GM18858 (cell line): ENCODE measurements at regions not wholly inside any gene's neighbourhood (a gene's known extent, or its start where the extent isn't known, plus 50 kb on each side); places are given as distances from the start of the nearest gene placed in this dataset.
"Not testable (repeated sequence)": the region's sequence is repeated elsewhere in the genome, so short reads cannot be mapped to it uniquely, and the experiment has no call there.

Source experiments
- ATAC-seq: cut with Tn5 transposase; IDR thresholded peaks from one replicate; pipeline ENCODE4 v1.9.1; 2021; ENCODE audit not compliant: unreplicated experiment

DNA sequence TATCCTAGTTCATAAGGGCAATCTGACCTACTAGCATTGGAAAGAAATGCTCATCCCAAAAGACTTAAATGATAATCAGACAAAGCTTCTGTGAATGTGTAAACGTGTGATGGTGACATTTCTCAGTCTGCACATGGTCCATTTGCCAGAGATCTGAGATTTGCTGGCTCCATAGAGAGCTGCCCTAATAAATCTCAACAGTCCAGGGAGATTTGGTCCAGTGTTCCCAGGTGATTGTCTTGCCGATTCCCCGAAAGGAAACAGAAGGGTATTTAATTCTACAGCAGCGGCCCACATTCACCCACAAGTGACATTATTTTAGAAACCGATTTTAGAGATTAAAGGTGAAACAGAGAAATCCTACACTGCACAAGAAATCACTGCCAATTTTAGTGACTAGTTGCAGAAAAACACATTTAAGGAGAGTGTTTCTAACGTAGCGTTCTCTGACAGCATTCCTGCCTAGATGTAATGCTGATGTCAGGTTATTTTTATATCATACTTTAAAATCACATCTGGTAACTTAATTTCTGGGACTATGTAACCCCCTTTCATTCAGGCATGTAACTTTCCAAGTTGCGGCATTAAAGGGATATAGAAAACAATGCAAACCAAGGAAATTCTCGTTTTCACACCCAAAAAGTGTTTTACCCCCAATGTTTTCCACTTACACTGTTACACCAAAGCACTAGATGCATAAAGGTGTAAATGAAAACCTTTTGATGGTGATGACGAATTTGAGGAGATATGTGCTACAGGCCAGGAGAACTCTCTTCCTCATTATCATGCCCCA lies 231.9 kb upstream of the FN1 start:
- no peak for ATAC-seq

DNA sequence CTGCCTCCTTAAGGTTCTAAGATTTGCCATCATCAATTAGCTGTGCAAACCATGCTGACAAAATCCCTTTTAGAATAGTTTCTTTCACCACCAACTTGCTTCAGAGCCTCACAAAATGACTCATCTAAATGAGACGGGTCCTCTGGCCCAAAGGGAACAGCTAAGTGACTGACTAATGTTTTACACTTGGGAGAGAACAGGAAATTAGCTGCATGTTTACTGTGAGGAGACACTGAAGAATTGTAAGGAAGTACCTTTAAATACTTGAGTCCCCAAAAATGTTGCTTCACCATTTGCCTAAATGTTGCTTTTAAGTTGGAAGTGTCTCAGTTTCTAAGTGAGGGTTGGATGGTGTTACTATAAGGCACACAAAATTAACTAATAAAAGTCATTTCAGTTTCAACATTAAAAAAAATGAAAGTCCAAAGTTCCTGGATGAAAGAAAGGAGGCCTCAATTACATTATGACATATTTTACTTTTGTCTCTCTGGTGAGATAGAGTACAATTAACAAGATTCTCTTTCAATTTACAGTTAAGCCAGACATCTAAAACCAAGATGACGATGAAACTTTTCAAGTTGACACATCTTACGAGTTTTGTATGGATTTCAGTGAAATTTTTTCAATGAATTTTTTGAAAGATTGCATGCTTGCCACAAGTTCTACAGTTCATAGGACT lies 229.1 kb upstream of the FN1 start:
- ATAC-seq: peak; percentile 77

DNA sequence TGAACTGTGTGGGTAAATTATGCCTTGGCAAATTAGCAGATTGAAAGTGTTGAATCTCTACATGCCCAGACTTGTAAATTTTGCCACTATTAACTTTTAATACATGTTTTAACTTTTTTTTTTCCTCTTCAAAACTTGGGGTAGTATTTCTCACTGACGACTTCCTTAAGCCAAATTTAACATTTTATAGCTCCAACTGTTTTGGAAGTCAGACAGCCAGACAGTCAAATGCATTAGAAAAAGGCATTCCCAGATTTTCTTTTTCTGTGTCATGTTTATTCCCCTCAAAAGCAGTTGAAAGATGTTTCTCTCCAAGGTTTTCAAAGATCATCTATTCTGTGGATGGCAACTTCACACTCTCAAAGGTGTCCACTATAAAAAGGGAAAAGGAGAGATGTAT lies 226.8 kb upstream of the FN1 start:
- no peak for ATAC-seq

DNA sequence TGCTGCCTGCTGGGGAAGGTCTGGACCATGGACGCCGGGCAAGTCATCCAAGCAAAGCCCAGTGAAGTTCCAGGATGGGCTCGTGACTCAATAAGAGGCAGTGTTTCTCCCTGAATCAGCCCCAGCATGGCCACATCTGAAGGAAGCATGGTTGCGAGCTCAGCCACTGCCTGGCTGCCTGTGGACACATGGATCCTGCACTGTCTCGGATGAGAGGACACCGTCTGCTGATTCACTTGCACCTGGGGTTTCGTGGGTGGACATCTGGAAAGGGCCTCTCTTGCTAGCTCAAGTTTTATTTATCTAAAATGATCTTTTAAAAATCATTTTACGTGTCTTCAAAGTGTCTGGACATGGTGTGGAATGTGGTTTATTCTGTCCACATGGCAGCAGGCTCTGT lies 224.8 kb upstream of the FN1 start:
- ATAC-seq: no peak

DNA sequence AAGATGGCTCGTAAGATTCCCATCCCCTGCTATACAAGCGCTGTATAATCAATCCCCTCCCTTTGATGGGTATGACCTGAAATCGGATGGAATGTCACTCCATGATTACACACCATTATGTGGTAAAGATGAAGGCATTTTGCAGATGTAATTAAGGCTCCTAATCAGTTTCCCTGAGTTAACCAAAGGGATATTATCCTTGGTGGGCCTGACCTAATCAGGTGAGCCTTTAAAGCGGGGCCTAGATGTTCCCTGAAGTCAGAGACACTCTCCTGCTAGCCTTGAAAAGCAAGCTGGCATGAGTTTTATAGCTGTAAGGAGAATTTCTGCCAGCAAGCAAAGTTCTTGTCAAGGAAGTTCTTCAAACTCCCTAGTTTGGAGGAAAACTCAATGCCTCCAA lies 223.8 kb upstream of the FN1 start:
- no peak for ATAC-seq

DNA sequence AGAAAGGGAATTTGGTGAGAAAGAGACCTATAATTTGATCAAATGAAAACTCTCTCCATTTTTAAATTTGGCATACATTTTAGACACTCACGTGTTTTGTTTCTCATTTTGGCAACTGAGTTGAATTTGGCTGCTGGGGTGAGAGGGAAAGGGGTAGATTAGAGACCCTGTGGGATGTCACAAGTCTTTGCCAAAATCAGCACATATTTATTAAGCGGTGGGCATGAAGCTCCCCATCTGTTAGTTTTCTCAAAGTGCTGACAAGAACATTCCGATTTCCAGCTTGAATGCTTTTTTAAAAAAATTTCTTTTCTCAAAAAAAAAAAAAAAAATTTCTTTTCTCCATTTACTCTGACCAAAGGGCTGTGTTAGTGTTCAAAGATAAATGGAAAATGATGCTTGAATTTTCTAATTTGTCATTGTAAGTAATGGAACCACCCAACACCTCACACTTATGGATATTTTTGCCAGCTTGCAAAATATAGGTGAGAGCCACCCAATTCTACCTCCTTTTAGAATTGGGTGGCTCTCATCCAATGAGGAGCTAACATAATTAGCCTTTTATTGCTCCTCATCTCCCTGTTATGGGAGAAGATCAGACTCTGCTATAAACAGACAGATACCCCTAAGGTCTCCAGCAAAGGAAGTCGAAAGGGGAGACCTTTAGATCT lies 222.9 kb upstream of the FN1 start:
- ATAC-seq: no peak

DNA sequence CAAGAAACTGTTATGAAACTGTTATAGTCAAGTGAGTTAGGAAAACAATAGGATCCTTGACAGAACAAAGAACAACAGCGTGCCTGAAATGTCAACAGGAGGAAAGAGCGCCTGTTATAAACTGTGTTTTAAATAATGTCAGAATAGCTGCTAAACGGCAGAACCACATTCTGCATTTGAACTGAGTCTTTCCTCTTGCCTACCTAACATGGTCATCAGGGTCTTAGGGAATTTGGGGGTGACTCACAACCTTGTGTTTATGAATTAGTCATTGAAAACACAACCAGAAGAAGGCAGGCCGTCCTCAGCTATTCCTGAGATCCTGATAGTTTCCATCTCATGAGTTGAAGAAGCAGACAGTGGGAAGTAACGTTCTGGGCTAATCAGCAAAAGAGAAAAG lies 222.0 kb upstream of the FN1 start:
- no peak for ATAC-seq

DNA sequence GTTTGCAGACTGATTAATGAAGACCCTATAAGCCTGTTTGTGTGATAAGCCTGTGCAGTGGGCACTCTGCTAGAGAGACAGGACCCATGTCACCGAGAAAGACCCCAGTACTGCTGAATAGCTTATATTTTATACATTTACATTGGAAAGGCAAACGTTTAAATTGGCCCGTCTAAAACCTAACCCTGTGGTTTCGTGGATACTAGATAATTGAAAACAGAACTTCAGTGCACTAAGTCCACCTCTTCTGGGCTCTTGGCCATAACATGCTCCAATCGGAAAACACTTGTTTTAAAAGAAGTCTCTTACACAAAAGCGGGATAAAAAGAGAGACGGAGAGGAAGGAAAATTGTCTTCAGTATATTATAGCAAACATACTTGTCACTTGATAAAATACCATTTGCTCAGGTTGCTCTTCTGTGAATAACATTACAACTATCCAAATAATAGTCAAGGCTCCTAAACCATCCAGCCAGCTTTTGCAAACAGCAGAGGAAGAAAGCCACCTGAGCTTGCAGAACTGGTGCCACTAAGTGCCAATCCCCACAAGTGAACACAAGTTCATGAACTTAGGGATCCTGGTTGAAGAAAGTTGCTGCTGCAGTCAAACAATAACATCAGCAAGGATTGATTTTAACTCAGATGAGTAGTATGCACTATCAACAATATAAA lies 218.4 kb upstream of the FN1 start:
- ATAC-seq: no peak

DNA sequence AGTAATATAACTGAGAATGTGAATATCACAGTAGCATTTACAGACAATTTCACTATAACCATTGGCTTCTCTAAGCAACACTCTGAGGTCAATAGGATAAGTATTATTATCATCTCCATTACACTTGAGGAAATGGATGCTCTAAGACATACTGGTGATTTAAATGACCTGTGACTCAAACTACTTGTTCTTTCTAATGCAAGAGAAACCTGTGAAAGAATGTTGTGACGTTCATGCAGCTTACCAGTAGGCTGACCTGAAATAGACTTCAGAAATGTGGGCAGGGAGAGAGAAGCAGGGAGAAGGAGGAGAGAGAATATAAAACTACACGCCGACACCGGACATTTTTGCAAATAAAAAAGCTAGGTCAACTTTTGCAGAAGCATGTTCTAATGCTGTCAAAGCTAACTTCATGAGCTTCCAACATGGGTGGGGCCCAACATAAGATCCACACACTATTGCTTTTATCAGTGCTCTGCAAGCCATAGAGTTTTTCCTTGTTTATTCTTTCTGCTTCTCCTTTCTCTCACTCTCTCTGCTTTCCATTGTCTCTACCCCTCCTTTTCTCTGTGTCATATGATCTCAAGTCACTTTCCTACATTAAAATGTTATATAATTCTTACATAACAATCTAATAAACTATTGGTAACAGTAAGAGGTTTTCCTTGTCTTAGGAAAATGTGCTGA lies 217.6 kb upstream of the FN1 start:
- no peak for ATAC-seq

DNA sequence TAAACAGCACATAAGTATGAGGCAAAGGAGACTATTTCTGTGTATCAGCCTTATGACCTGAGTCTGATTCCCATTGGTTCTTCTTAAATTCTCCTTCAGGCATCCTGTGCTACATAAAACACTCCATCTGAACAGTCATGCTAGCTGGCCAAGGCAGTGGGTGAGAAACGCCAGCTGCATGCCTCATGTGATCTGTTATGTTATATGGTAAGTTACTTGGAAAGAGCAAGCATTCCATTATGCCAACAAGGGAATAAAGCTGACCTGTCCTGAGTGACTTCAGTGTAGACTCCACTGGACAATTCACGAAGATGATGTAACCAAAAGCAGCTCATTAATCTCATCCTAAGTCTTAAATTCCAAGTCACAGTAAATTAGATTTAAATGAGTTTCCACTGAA lies 216.5 kb upstream of the FN1 start:
- no peak for ATAC-seq

DNA sequence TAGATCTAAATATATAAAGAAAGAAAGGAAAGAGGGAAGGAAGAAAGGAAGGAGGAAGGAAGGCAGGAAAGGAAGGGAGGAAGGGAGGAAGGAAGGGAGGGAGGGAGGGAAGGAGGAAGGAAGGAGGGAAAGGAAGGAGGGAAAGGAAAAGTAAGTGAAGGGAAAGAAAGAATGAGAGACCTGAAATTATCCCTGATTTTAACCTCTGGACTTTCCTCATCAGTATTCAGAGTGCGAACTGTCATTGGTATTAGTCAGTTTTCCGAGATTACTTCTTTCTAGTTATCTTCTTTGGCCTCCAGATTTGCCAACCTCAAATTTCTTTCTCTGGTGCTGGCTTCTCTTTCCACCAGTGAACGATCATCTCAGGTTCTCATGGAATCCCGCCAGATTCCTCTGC lies 215.5 kb upstream of the FN1 start:
- ATAC-seq: no peak

DNA sequence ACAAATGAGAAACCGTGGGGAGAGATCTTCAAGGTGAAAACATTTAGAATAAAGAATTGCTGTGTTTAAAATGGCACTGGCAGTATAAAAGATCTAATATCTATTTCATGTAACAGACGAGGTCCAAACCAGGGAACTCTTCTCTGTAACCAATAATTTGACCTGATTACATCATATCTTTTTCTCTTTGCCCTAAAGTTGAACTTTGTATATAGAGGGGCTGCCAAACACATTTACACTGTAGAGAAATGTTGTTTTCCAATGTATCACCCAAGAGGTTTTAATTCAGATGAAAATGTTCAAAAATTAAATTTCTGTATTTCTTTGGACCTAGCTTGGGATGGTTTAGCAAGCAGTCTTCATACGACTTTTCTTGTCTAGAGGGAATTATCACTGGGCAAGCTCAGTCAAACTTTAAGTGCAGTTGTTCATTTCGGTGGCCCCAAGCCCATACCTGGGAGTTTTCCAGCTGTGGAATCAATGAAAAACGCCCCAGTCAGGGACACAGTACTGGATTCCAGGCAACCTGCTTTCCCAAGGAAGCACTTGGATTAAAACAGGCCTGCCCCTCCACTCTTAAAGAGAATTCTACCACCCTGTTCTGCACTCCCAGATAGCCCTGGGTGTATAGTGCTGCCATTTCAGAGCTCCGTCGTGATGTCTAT lies 208.5 kb upstream of the FN1 start:
- ATAC-seq: no peak

DNA sequence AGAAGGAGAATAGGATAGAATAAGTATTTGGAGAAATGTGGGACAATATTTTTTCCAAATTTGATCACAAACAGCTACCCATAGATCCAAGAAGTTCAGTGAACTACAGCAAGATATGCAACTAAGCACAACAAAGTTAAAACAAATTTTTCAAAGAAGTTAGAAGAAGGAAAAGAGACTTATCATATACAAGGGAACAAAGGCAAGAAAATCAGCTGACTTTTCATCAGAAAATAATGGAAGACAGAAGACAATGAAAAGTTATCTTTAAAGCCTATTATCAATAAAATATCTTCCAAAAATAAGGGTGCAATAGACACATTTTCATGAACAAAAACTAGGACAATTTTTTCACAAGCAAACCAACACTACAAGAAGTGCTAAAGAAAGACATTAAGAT lies 202.8 kb upstream of the FN1 start:
- no peak for ATAC-seq

DNA sequence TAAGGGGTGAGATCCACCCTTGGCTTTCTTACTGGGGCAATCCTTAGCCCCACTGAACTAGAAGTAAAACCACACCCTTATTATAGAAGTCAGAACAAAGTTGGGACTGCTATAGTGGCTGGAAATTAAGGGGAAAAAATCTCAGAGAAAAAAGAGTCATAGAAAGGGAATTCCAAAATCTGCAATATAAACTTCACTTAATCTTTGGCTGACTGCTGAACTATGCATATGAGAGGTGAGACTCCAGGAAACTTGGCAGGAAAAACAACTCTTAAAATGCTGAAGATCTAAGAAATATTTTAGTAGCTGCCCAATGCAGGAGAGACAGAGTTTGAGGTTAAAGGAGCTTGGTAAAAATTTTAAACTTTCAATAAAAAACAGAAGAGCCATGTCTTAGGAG lies 201.8 kb upstream of the FN1 start:
- ATAC-seq: no peak

DNA sequence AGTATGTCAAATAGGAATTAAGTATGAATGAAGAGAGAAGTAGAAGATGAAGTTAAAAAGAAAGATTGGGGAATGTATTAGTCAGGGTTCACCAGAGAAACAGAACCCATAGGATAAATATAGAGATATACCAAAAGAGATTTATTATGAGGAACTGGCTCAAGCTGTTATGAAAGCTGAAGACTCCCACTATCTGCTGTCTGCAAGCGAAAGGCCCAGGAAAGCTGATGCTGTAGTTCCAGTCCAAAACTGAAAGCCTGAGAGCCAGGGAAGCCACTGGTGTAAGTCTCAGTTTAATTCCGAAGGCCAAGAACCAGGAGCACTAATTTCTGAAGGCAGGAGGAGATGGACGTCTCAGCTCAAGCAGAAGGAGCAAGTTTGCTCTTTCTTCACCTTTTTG lies 200.9 kb upstream of the FN1 start:
- no peak for ATAC-seq

DNA sequence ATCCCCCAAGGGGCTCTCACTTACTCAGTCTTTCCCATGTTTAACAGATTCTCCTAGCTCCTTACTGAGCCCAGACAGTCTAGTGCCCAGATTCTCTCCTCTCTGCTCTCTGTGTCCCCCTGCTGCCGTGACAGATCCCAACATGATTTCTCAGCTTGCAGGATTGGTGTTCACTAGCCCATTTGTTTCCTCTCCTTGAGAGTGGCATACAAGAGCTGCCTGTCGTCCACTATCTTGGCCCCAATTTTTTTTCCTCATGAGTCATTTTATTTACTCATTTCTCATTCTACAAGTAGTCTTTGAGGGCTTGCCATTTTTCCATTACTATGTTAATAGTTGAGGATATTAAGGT lies 199.9 kb upstream of the FN1 start:
- no peak for ATAC-seq

DNA sequence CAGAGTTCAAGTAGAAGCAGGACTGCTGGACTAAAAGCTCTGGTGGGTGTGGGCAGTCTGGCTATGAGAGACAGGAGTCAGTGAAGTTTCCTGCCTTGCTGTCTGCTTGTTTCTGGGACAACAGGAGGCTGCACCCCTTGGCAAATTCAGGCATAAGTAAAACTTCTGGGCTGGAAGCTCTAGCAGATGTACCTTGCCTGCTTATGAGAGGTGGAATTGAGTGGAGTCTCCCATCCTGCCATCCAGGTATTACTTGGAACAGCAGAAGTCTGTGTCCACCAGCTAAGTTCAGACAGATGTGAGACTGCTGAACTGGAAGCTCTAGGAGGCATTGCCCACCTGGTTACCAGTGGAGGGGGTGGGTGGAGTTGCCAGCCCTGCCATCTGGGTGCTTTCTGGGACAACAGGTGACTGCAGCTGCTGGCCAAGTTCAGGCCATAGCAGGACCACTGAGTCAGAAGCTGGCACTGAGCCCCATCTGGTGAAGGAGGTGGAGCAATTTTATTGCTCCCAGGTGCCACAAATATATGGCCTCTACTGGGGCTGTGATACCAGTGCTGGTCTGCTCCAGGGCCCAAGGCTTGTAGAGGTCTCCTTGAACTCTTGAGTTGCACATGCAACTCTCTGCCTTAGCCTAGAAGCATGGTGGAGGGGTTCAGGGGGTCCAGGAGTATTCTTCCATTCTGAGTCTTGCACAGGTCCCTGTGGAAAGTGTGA lies 199.4 kb upstream of the FN1 start:
- no peak for ATAC-seq

DNA sequence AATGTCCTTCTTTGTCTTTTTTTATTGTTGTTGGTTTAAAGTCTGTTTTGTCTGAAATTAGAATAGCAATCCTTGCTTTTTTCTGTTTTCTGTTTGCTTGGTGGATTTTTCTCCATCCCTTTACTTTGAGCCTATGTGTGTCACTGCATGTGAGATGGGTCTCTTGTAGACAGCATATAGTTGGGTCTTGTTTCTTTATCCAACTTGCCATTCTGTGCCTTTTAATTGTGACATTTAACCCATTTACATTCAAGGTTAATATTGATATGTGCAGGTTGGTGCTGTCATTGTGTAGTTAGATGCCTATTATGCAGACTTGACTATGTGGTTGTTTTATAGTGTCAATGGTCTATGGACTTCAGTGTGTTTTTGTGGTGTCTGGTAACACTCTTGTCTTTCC lies 197.5 kb upstream of the FN1 start:
- no peak for ATAC-seq

DNA sequence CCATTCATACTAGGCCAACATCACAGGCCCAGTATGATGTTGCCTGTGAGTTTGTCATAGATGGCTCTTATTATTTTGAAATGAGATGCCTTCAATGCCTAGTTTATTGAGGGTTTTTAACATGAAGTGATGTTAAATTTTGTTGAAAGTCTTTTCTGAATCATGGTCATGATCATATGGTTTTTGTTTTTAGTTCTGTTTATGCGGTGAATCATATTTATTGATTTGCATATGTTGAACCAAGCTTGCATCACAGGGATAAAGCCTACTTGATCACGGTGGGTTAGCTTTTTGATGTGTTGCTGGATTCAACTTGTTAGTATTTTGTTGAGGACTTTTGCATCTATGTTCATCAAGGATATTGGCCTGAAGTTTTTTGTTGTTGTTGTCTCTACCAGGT lies 195.8 kb upstream of the FN1 start:
- no peak for ATAC-seq

DNA sequence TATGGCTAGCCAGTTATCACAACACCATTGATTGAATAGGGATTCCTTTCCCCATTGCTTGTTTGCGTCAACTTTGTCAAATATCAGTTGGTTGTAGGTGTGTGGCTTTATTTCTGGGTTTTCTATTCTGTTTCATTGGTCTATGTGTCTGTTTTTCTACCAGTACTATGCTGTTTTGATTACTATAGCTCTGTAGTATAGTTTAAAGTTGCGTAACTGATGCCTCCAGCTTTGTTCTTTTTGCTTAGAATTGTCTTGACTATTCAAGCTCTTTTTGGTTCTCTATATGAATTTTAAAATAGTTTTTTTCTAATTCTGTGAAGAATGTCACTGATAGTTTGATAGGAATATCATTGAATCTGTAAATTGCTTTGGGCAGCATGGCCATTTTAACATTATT lies 194.9 kb upstream of the FN1 start:
- not testable (repeated sequence) for ATAC-seq
